Body of pancreas (tissue), 4 donors: ENCODE measurements at regions not wholly inside any gene's neighbourhood (a gene's known extent, or its start where the extent isn't known, plus 50 kb on each side); places are given as distances from the start of the nearest gene placed in this dataset.

ENCODE experiments used
- POLR2A ChIP-seq, 3 donors: fragments of 450-650 bp; IDR thresholded peaks; one replicate each; pipeline ENCODE4 v1.6.1; 2016; ENCODE audit warnings: antibody characterized with exemption in 3 of 3, mild to moderate bottlenecking in 2 of 3
- TF ChIP-seq, protein P1 (sequence below), 7 experiments: fragments of 450-650 bp in 4 of 7; fragments of 200-600 bp in 3 of 7; sonication (generic) in 3 of 7; IDR thresholded peaks; one replicate each; pipeline ENCODE4 v1.5.1; 2016 to 2019; ENCODE audit warnings: antibody characterized with exemption in 7 of 7

DNA sequence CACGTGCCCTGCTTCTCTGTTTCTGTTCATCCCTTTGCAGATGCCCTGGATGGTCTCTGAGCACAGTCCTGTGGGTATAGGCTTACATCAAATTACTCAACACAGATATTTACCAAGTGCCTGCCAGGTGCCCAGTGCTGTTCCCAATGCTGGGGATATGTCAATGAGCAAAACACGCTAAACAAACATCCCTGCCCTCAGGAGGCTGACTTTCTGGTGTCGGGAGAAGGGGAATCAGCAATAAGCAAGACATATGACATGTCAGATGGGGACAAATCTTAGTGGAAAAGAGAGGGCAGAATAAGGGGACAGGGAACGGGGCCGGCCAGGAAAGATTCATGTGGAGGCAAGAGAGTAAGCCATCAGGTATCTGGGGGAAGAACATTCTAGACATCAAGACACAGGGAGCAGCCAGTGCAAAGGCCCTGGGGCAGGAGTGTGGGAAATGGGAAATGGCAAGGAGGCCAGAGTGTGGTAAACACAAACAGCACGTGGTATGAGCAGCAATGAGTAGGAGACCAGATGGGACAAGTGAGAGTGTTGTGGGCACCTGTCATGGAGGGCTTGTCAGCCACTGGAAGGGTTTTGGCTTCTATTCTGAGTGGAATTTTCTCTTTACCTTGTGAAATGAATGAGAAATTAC lies 160.2 kb upstream of the KAZN start:
- no peak for TF ChIP-seq POLR2A (IDR thresholded peaks at IDR 0.05)
- TF ChIP-seq, protein P1, sequence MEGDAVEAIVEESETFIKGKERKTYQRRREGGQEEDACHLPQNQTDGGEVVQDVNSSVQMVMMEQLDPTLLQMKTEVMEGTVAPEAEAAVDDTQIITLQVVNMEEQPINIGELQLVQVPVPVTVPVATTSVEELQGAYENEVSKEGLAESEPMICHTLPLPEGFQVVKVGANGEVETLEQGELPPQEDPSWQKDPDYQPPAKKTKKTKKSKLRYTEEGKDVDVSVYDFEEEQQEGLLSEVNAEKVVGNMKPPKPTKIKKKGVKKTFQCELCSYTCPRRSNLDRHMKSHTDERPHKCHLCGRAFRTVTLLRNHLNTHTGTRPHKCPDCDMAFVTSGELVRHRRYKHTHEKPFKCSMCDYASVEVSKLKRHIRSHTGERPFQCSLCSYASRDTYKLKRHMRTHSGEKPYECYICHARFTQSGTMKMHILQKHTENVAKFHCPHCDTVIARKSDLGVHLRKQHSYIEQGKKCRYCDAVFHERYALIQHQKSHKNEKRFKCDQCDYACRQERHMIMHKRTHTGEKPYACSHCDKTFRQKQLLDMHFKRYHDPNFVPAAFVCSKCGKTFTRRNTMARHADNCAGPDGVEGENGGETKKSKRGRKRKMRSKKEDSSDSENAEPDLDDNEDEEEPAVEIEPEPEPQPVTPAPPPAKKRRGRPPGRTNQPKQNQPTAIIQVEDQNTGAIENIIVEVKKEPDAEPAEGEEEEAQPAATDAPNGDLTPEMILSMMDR (IDR thresholded peaks at IDR 0.05): no peak
